NT2/D1 (cell line): ENCODE measurements at regions not wholly inside any gene's neighbourhood (a gene's known extent, or its start where the extent isn't known, plus 50 kb on each side); places are given as distances from the start of the nearest gene placed in this dataset.

ENCODE experiments used
- SUZ12 ChIP-seq: IDR thresholded peaks from 2 replicates; pipeline ENCODE4 v1.6.1; 2011; ENCODE audit not compliant: insufficient read length, insufficient read depth; ENCODE audit errors: extremely low read depth
- YY1 ChIP-seq: IDR thresholded peaks from 2 replicates; pipeline ENCODE4 v1.6.1; 2011; ENCODE audit not compliant: insufficient read length, insufficient read depth
- ZNF274 ChIP-seq: IDR thresholded peaks from 2 replicates; pipeline ENCODE4 v1.6.1; 2011; ENCODE audit warnings: mild to moderate bottlenecking, low read depth, low read length

GRCh38 chr6:165967810-165968407, 199.7 kb downstream of the TBXT start:
- TF ChIP-seq ZNF274 = no peak
- no peak for TF ChIP-seq SUZ12
- no peak for TF ChIP-seq YY1
